CD4-positive, alpha-beta T cell (primary cell): ENCODE measurements at regions not wholly inside any gene's neighbourhood (a gene's known extent, or its start where the extent isn't known, plus 50 kb on each side); places are given as distances from the start of the nearest gene placed in this dataset.

Experiments used
- ATAC-seq: fragments of 200-7000 bp; cut with Tn5 transposase; one replicate; pipeline ENCODE4 v1.10.0; 2022; ENCODE audit warnings: mild to moderate bottlenecking; ENCODE audit not compliant: poor library complexity
- CTCF ChIA-PET: fragments of 350-600 bp; sonication (Branson Sonifier 250); formaldehyde crosslinking; loops from one replicate; lab custom pipeline; 2021; ENCODE audit warnings: antibody characterized with exemption, inconsistent platforms; lab: Charles Lee
- POLR2A ChIA-PET: fragments of 350-600 bp; sonication (Branson Sonifier 250); formaldehyde crosslinking; loops from one replicate; lab custom pipeline; 2021; ENCODE audit warnings: antibody characterized with exemption, inconsistent platforms; lab: Charles Lee
- DNase-seq, 14 experiments: peaks; one replicate each; pipeline ENCODE4 v3.0.0-alpha.2; 2013 to 2020; ENCODE audit warnings: mixed read lengths in 2 of 14
- H3K27ac ChIP-seq, 2 donors: one replicate each; pipeline versions ENCODE4 v1.5.1 to v1.7.0; 2013; ENCODE audit warnings: low read length in 2 of 2, low read depth in 1 of 2, mild to moderate bottlenecking in 1 of 2
- H3K27me3 ChIP-seq, 2 experiments: 1 replicate in 1 of 2; 2 replicates in 1 of 2; pipeline versions ENCODE4 v1.6.1 to v1.7.0; 2013; ENCODE audit warnings: low read length in 2 of 2, control low read depth in 1 of 2, mild to moderate bottlenecking in 1 of 2, moderate library complexity in 1 of 2; ENCODE audit not compliant: insufficient read depth in 2 of 2, control insufficient read depth in 1 of 2
- H3K36me3 ChIP-seq: one replicate; pipeline ENCODE4 v1.6.1; 2013; ENCODE audit warnings: low read length, control low read depth; ENCODE audit not compliant: insufficient read depth
- H3K4me1 ChIP-seq: one replicate; pipeline ENCODE4 v1.6.1; 2013; ENCODE audit warnings: low read length, control low read depth; ENCODE audit not compliant: insufficient read depth
- H3K4me3 ChIP-seq: one replicate; pipeline ENCODE4 v1.5.1; 2013; ENCODE audit warnings: mild to moderate bottlenecking, low read length, moderate library complexity
- H3K9me3 ChIP-seq, 2 experiments: 1 replicate in 1 of 2; 2 replicates in 1 of 2; pipeline versions ENCODE4 v1.6.1 to v1.7.0; 2013; ENCODE audit warnings: low read length in 2 of 2, mild to moderate bottlenecking in 2 of 2, control low read depth in 1 of 2, moderate library complexity in 1 of 2; ENCODE audit not compliant: control insufficient read depth in 1 of 2, insufficient read depth in 1 of 2
- H3K27ac Mint-ChIP-seq: one replicate; pipeline ENCODE4 v1.8.0; 2020; ENCODE audit warnings: mixed read lengths
- H3K27me3 Mint-ChIP-seq: one replicate; pipeline ENCODE4 v1.8.0; 2021; ENCODE audit warnings: mixed read lengths
- H3K36me3 Mint-ChIP-seq: one replicate; pipeline ENCODE4 v1.8.0; 2021; ENCODE audit warnings: low read depth, mixed read lengths
- H3K4me1 Mint-ChIP-seq: one replicate; pipeline ENCODE4 v1.8.0; 2021; ENCODE audit warnings: low read depth, mixed read lengths
- H3K4me3 Mint-ChIP-seq: one replicate; pipeline ENCODE4 v1.8.0; 2020; ENCODE audit warnings: mild to moderate bottlenecking, mixed read lengths
- H3K9me3 Mint-ChIP-seq: one replicate; pipeline ENCODE4 v1.8.0; 2020; ENCODE audit warnings: mixed read lengths
- CTCF ChIP-seq: fragments of 200-600 bp; IDR thresholded peaks from one replicate; pipeline ENCODE4 v1.8.0; 2022; ENCODE audit warnings: antibody characterized with exemption, mild to moderate bottlenecking
- intact Hi-C, 2 experiments: fragments of 100-400 bp; cut with DNase I in 1 of 2; cut with micrococcal nuclease in 1 of 2; formaldehyde crosslinking; loops; one replicate each; pipeline versions ENCODE4 v1.15.1 to v1.9.0; 2023 to 2025; cut with DNase I, micrococcal nuclease

GRCh38 chr2:66066032-66066431 is 368.9 kb upstream of the MEIS1 start:
- no peaks in the 10 kb centered on the region for H3K4me1 Mint-ChIP-seq

GRCh38 chr2:66059332-66059731 is 375.6 kb upstream of the MEIS1 start:
- H3K27me3 Mint-ChIP-seq = no peaks in the 10 kb centered on the region
- no peak for TF ChIP-seq CTCF
- no peak overlapping the region for H3K27ac ChIP-seq
- ChIA-PET CTCF (no interaction called here), POLR2A (no interaction called here)
- H3K4me3 ChIP-seq = no peak overlapping the region
- no peak overlapping the region for H3K27ac Mint-ChIP-seq
- H3K4me1 Mint-ChIP-seq = no peaks in the 10 kb centered on the region
- DNase-seq (no peak), ATAC-seq (no peak)
- intact Hi-C loops = no loop called here
- H3K36me3 ChIP-seq = no peaks in the 10 kb centered on the region
- H3K4me1 ChIP-seq = no peaks in the 10 kb centered on the region
- no peaks in the 10 kb centered on the region for H3K9me3 Mint-ChIP-seq
- no peaks in the 10 kb centered on the region for H3K27me3 ChIP-seq
- H3K4me3 Mint-ChIP-seq = no peak overlapping the region
- H3K9me3 ChIP-seq = no peaks in the 10 kb centered on the region
- no peaks in the 10 kb centered on the region for H3K36me3 Mint-ChIP-seq

More at GRCh38 chr2:66066032-66066431, 368.9 kb upstream of the MEIS1 start:
- no peak for TF ChIP-seq CTCF
- Histone ChIP-seq H3K9me3 (peaks cover 0 to 2% of the 10 kb centered on the region in 2 experiments), H3K4me3 (no peak overlapping the region), H3K4me1 (no peaks in the 10 kb centered on the region), H3K36me3 (no peaks in the 10 kb centered on the region), H3K27me3 (peaks cover 0 to 3% of the 10 kb centered on the region in 2 experiments), H3K27ac (no peak overlapping the region)
- no peaks in the 10 kb centered on the region for H3K27me3 Mint-ChIP-seq
- intact Hi-C loops = no loop called here
- CTCF ChIA-PET = no interaction called here
- no peak overlapping the region for H3K27ac Mint-ChIP-seq
- no peak for ATAC-seq
- no peak overlapping the region for H3K4me3 Mint-ChIP-seq
- no peaks in the 10 kb centered on the region for H3K9me3 Mint-ChIP-seq
- POLR2A ChIA-PET = interaction anchor here (0.6 kb wide), 1 partner anchor 16 kb away, joined by 3 read pairs; no protein-coding TSS in a partner anchor
- H3K36me3 Mint-ChIP-seq = no peaks in the 10 kb centered on the region
- DNase-seq = no peak

- POLR2A ChIA-PET = no interaction called here
Measured at GRCh38 chr2:66058675-66059074, 376.2 kb upstream of the MEIS1 start.

More at GRCh38 chr2:66058675-66059074, 376.2 kb upstream of the MEIS1 start:
- ATAC-seq = no peak
- Histone ChIP-seq H3K4me1 (no peaks in the 10 kb centered on the region), H3K27ac (no peak overlapping the region), H3K36me3 (no peaks in the 10 kb centered on the region), H3K9me3 (no peaks in the 10 kb centered on the region), H3K4me3 (no peak overlapping the region), H3K27me3 (no peaks in the 10 kb centered on the region)
- CTCF ChIA-PET = no interaction called here
- Mint-ChIP-seq H3K36me3 (no peaks in the 10 kb centered on the region), H3K27ac (no peak overlapping the region), H3K4me1 (no peaks in the 10 kb centered on the region), H3K4me3 (no peak overlapping the region), H3K9me3 (no peaks in the 10 kb centered on the region), H3K27me3 (no peaks in the 10 kb centered on the region)
- DNase-seq = no peak
- intact Hi-C loops = no loop called here
- TF ChIP-seq CTCF = no peak
